ENCODE measurements at regions not wholly inside any gene's neighbourhood (a gene's known extent, or its start where the extent isn't known, plus 50 kb on each side); places are given as distances from the start of the nearest gene placed in this dataset.
A peak's percentile ranks its signal among the peaks of the same experiment; 100 is the strongest.

DNA sequence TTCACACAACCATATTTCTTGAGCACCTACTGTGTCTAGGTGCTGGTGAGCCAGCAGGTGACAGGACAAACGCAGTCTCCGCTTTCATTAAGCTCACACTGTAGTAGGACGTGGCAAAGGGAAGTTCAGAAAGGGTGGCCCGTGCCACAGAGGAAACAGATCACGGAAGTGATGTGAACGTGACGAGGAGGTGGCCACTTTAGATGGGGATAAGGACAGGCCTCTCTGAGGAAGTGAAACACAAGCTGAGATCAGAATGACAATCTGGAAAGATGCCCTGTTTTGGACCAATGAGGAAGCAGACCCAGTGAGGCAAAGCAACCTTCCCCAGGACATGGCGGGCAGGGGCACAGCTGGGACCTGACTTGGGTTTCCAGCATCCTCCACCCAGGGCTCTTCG lies 127.4 kb upstream of the PRMT8 start:
- Histone ChIP-seq H3K9me3 (ENCODE audit: control insufficient read depth, low read length) (no peaks in the 10 kb centered on the region), H2AK5ac (ENCODE audit: low read length, severe bottlenecking) (no peak overlapping the region)
- WGBS, result 89% methylated on average over 9 of the region's 9 CpGs

DNA sequence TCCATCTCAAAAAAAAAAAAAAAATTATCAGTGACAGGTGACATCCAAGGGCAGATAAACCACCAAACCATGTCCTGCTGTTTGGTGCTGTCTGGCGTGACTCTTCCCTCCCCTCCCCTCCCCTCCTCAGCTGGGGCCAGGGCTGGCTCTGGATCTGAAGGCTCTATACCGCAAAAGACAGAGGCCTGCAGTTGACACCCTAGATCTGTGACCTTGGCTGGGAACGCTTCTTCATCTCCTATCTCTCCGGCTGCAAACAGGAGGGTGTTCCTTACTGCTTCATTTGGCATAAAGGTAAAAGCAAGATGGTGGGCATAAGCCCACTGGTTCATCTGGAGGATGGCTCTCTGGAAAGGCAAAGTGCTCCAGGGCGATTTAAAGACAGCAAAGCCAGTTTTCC lies 126.8 kb upstream of the PRMT8 start:
- Histone ChIP-seq H2BK120ac (ENCODE audit: low read depth, low read length) (no peak overlapping the region), H3K9ac (ENCODE audit: low read length) (no peak overlapping the region), H2BK12ac (ENCODE audit: low read length in 2 of 2) (no peak overlapping the region), H2AFZ (ENCODE audit: low read depth, low read length) (no peak overlapping the region), H2AK5ac (ENCODE audit: low read length, severe bottlenecking) (no peak overlapping the region), H3K36me3 (ENCODE audit: control insufficient read depth in 1 of 2, insufficient read depth in 2 of 2, low read depth in 1 of 2, low read length in 2 of 2) (no peaks in the 10 kb centered on the region), H4K8ac (ENCODE audit: low read length) (no peak overlapping the region), H3K27me3 (ENCODE audit: control insufficient read depth in 1 of 2, insufficient read depth in 1 of 2, low read length in 2 of 2) (peaks cover 51 to 82% of the 10 kb centered on the region in 2 experiments), H3K4me2 (ENCODE audit: low read length, poor library complexity, severe bottlenecking) (no peak overlapping the region), H2BK5ac (ENCODE audit: low read depth, low read length, poor library complexity, severe bottlenecking) (no peak overlapping the region), H3K27ac (ENCODE audit: low read length, poor library complexity, severe bottlenecking) (no peak overlapping the region), H2BK15ac (ENCODE audit: low read depth, poor library complexity, severe bottlenecking) (no peak overlapping the region), H3K18ac (ENCODE audit: low read depth in 1 of 2, low read length in 2 of 2) (no peak overlapping the region), H4K91ac (ENCODE audit: low read length) (no peak overlapping the region), H3K4me3 (ENCODE audit: insufficient read depth in 1 of 2, low read depth in 1 of 2, low read length in 2 of 2) (no peak overlapping the region), H3K23ac (ENCODE audit: low read length in 2 of 2) (no peak overlapping the region), H3K4me1 (ENCODE audit: control insufficient read depth, insufficient read depth, low read depth, low read length) (peaks cover 8% of the 10 kb centered on the region), H3K4ac (ENCODE audit: low read depth in 1 of 2, low read length in 2 of 2) (no peak overlapping the region), H3K79me1 (replicated peaks; ENCODE audit: low read length, poor library complexity, severe bottlenecking) (no peaks in the 10 kb centered on the region), H3K14ac (ENCODE audit: low read length in 2 of 2) (no peak overlapping the region), H3K9me3 (ENCODE audit: control insufficient read depth, low read length) (no peaks in the 10 kb centered on the region)
- WGBS, result 76% methylated on average over 5 of the region's 5 CpGs
- DNase-seq, result no peak

More for the DNA sequence above, 127.4 kb upstream of the PRMT8 start:
- Histone ChIP-seq H2BK5ac (ENCODE audit: low read depth, low read length, poor library complexity, severe bottlenecking) (no peak overlapping the region), H3K79me1 (replicated peaks; ENCODE audit: low read length, poor library complexity, severe bottlenecking) (no peaks in the 10 kb centered on the region), H3K4me3 (ENCODE audit: insufficient read depth in 1 of 2, low read depth in 1 of 2, low read length in 2 of 2) (no peak overlapping the region), H2BK15ac (ENCODE audit: low read depth, poor library complexity, severe bottlenecking) (no peak overlapping the region), H3K4me1 (ENCODE audit: control insufficient read depth, insufficient read depth, low read depth, low read length) (peaks cover 8% of the 10 kb centered on the region), H3K23ac (ENCODE audit: low read length in 2 of 2) (no peak overlapping the region), H4K91ac (ENCODE audit: low read length) (no peak overlapping the region), H4K8ac (ENCODE audit: low read length) (no peak overlapping the region), H3K4me2 (ENCODE audit: low read length, poor library complexity, severe bottlenecking) (no peak overlapping the region), H3K27ac (ENCODE audit: low read length, poor library complexity, severe bottlenecking) (no peak overlapping the region), H2BK120ac (ENCODE audit: low read depth, low read length) (no peak overlapping the region), H3K18ac (ENCODE audit: low read depth in 1 of 2, low read length in 2 of 2) (no peak overlapping the region), H2BK12ac (ENCODE audit: low read length in 2 of 2) (no peak overlapping the region), H3K27me3 (ENCODE audit: control insufficient read depth in 1 of 2, insufficient read depth in 1 of 2, low read length in 2 of 2) (peaks cover 53 to 78% of the 10 kb centered on the region in 2 experiments), H3K4ac (ENCODE audit: low read depth in 1 of 2, low read length in 2 of 2) (no peak overlapping the region), H3K14ac (ENCODE audit: low read length in 2 of 2) (no peak overlapping the region), H3K9ac (ENCODE audit: low read length) (no peak overlapping the region), H2AFZ (ENCODE audit: low read depth, low read length) (no peak overlapping the region), H3K36me3 (ENCODE audit: control insufficient read depth in 1 of 2, insufficient read depth in 2 of 2, low read depth in 1 of 2, low read length in 2 of 2) (no peaks in the 10 kb centered on the region)
- no peak for DNase-seq

DNA sequence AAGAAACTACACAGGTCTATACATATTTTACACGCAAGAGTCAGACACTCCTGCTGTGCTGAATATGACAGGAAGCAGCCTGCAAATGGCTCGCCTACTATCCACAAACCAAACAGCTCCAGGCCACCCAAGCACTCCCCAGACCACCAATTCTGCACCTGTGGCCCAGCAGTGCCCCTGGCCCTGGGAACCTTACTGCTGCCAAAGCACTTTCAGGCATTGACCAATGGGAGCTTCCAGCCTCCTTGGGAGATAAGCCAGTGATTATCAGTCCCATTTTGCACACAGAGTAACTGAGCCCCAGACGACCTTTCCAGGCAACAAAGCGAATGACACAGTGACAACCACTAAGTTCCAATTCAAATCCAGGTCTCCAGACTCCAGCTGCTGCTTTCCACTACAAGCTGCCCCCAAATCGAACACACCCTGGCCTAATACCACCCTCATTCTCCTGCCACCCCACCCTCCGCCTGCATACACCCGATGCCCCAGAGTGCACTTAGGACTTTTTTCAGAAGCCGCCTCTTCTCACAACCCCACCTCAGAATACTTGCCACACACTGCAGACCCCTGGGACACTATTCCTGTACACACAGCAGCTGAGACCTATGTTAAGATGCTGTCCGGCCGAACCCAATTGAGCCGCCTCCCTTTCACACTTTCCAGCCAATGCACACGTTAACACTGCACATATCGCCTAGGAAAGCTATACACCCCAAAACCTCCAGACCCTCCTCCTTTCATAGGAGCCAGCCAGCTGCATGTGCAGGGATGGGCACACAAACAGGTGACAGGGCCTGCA lies 126.1 kb upstream of the PRMT8 start:
- Histone ChIP-seq H2BK15ac (ENCODE audit: low read depth, poor library complexity, severe bottlenecking) (no peak overlapping the region), H3K4me3 (ENCODE audit: insufficient read depth in 1 of 2, low read depth in 1 of 2, low read length in 2 of 2) (no peak overlapping the region), H2AK5ac (ENCODE audit: low read length, severe bottlenecking) (no peak overlapping the region), H3K14ac (ENCODE audit: low read length in 2 of 2) (no peak overlapping the region), H3K36me3 (ENCODE audit: control insufficient read depth in 1 of 2, insufficient read depth in 2 of 2, low read depth in 1 of 2, low read length in 2 of 2) (no peaks in the 10 kb centered on the region), H4K91ac (ENCODE audit: low read length) (no peak overlapping the region), H3K18ac (ENCODE audit: low read depth in 1 of 2, low read length in 2 of 2) (no peak overlapping the region), H3K23ac (ENCODE audit: low read length in 2 of 2) (peak overlapping the region in 1 of 2 experiments; percentile 36), H2BK12ac (ENCODE audit: low read length in 2 of 2) (no peak overlapping the region), H3K79me1 (replicated peaks; ENCODE audit: low read length, poor library complexity, severe bottlenecking) (no peaks in the 10 kb centered on the region), H2AFZ (ENCODE audit: low read depth, low read length) (no peak overlapping the region), H3K27me3 (ENCODE audit: control insufficient read depth in 1 of 2, insufficient read depth in 1 of 2, low read length in 2 of 2) (peaks cover 55 to 78% of the 10 kb centered on the region in 2 experiments), H3K9ac (ENCODE audit: low read length) (no peak overlapping the region), H4K8ac (ENCODE audit: low read length) (no peak overlapping the region), H3K27ac (ENCODE audit: low read length, poor library complexity, severe bottlenecking) (no peak overlapping the region), H3K4me2 (ENCODE audit: low read length, poor library complexity, severe bottlenecking) (no peak overlapping the region), H3K9me3 (ENCODE audit: control insufficient read depth, low read length) (no peaks in the 10 kb centered on the region), H2BK120ac (ENCODE audit: low read depth, low read length) (no peak overlapping the region), H3K4ac (ENCODE audit: low read depth in 1 of 2, low read length in 2 of 2) (no peak overlapping the region), H3K4me1 (ENCODE audit: control insufficient read depth, insufficient read depth, low read depth, low read length) (peaks cover 8% of the 10 kb centered on the region), H2BK5ac (ENCODE audit: low read depth, low read length, poor library complexity, severe bottlenecking) (no peak overlapping the region)
- WGBS, result 84% methylated on average over 13 of the region's 13 CpGs
- DNase-seq, result no peak

DNA sequence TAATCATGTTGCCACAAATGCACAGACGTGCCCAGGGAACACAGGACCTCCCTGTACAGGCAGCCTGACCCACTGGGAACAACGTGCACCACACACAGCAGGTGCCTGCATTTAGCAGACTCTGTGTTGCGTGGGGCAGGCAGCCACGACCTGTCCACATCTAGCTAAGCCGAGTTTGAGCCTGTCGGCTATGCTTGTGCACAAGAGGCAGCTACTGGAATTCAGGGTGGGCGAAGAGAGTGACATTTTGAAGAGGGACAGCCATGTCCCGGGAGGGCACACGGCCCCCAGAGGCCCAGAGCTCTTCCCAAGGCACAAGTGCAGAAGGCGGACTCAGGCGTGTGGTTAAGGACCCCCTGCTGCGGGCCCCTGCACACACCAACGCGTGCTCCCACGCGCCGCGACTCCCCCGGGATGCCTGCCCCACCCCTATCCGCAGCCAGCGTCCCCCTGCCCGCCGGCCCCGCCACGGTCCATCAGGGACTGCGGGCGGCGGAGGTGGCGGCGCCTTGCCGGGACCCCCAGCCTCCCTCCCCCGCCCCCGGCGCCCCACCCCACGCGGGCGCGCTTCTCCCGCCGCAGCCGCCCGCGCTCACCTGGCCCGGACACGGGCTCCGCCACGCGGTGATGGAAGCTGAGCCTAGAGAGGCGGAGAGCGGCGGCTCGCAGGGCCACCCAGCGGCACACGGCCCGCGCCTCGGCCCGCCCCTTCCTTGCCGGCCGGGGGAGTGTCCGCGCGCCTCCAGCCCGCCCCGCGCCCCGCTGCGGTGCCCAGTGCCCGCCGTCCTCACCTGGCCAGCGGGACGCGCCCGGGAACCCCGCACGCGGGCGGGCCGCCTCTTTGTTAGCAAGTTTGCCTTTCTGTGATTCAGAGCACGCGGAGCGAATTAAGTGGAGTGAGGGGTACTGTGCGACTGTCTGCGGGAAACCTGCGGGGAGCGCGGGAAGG lies 125.3 kb upstream of the PRMT8 start:
- no peaks in the 10 kb centered on the region for H3K36me3 ChIP-seq (ENCODE audit: control insufficient read depth in 1 of 2, insufficient read depth in 2 of 2, low read depth in 1 of 2, low read length in 2 of 2)
- H3K14ac ChIP-seq (ENCODE audit: low read length in 2 of 2), result no peak overlapping the region
- H3K4me2 ChIP-seq (ENCODE audit: low read length, poor library complexity, severe bottlenecking), result peak overlapping the region; percentile 36
- no peak overlapping the region for H3K27ac ChIP-seq (ENCODE audit: low read length, poor library complexity, severe bottlenecking)
- H2BK12ac ChIP-seq (ENCODE audit: low read length in 2 of 2), result no peak overlapping the region
- H2AFZ ChIP-seq (ENCODE audit: low read depth, low read length), result no peak overlapping the region
- no peak overlapping the region for H3K23ac ChIP-seq (ENCODE audit: low read length in 2 of 2)
- H4K91ac ChIP-seq (ENCODE audit: low read length), result no peak overlapping the region
- H3K9me3 ChIP-seq (ENCODE audit: control insufficient read depth, low read length), result no peaks in the 10 kb centered on the region
- H3K18ac ChIP-seq (ENCODE audit: low read depth in 1 of 2, low read length in 2 of 2), result no peak overlapping the region
- no peak for DNase-seq
- H3K79me1 ChIP-seq (replicated peaks; ENCODE audit: low read length, poor library complexity, severe bottlenecking), result no peaks in the 10 kb centered on the region
- peaks cover 8% of the 10 kb centered on the region for H3K4me1 ChIP-seq (ENCODE audit: control insufficient read depth, insufficient read depth, low read depth, low read length)
- no peak overlapping the region for H2BK15ac ChIP-seq (ENCODE audit: low read depth, poor library complexity, severe bottlenecking)
- no peak overlapping the region for H3K4ac ChIP-seq (ENCODE audit: low read depth in 1 of 2, low read length in 2 of 2)
- WGBS, result 7% methylated on average over 46 of the region's 87 CpGs
- H3K27me3 ChIP-seq (ENCODE audit: control insufficient read depth in 1 of 2, insufficient read depth in 1 of 2, low read length in 2 of 2), result peaks cover 60 to 80% of the 10 kb centered on the region in 2 experiments
- H3K9ac ChIP-seq (ENCODE audit: low read length), result no peak overlapping the region
- H4K8ac ChIP-seq (ENCODE audit: low read length), result no peak overlapping the region
- no peak overlapping the region for H3K4me3 ChIP-seq (ENCODE audit: insufficient read depth in 1 of 2, low read depth in 1 of 2, low read length in 2 of 2)
- no peak overlapping the region for H2BK5ac ChIP-seq (ENCODE audit: low read depth, low read length, poor library complexity, severe bottlenecking)
- no peak overlapping the region for H2BK120ac ChIP-seq (ENCODE audit: low read depth, low read length)
- no peak overlapping the region for H2AK5ac ChIP-seq (ENCODE audit: low read length, severe bottlenecking)
